HEK293T (cell line): ENCODE measurements at regions not wholly inside any gene's neighbourhood (a gene's known extent, or its start where the extent isn't known, plus 50 kb on each side); places are given as distances from the start of the nearest gene placed in this dataset.
"Not testable (repeated sequence)": the region's sequence is repeated elsewhere in the genome, so short reads cannot be mapped to it uniquely, and the experiment has no call there.

ENCODE experiments used
- CTCF ChIA-PET: fragments of 350-600 bp; formaldehyde crosslinking; extraction: SDS; loops from one replicate; lab custom pipeline; 2021; ENCODE audit warnings: antibody characterized with exemption, inconsistent platforms; lab: Yijun Ruan, JAX
- POLR2A ChIA-PET: fragments of 350-600 bp; formaldehyde crosslinking; extraction: SDS; loops from one replicate; lab custom pipeline; 2020; ENCODE audit warnings: antibody characterized with exemption, inconsistent platforms; lab: Yijun Ruan, JAX
- DNase-seq: peaks from one replicate; pipeline ENCODE4 v3.0.0; 2012; ENCODE audit warnings: mixed read lengths; ENCODE audit errors: extremely low spot score
- ARNT ChIP-seq: fragments of 450-650 bp; IDR thresholded peaks from 2 replicates; pipeline ENCODE4 v1.6.1; 2017; ENCODE audit warnings: mild to moderate bottlenecking
- BHLHE40 ChIP-seq: fragments of 450-650 bp; IDR thresholded peaks from 2 replicates; pipeline ENCODE4 v1.6.1; 2016; ENCODE audit warnings: mild to moderate bottlenecking, moderate library complexity, borderline replicate concordance
- CTBP1 ChIP-seq: fragments of 450-650 bp; IDR thresholded peaks from 2 replicates; pipeline ENCODE4 v1.6.1; 2016; ENCODE audit warnings: borderline replicate concordance
- ELF4 ChIP-seq: fragments of 450-650 bp; IDR thresholded peaks from 2 replicates; pipeline ENCODE4 v1.6.1; 2017; ENCODE audit warnings: antibody characterized with exemption
- FOXA1 ChIP-seq: fragments of 450-650 bp; IDR thresholded peaks from 2 replicates; pipeline ENCODE4 v1.6.1; 2016; ENCODE audit warnings: mild to moderate bottlenecking
- FOXK2 ChIP-seq: fragments of 450-650 bp; IDR thresholded peaks from 2 replicates; pipeline ENCODE4 v1.6.1; 2016; ENCODE audit warnings: mild to moderate bottlenecking
- FOXM1 ChIP-seq: fragments of 450-650 bp; IDR thresholded peaks from 2 replicates; pipeline ENCODE4 v1.6.1; 2017; ENCODE audit warnings: mild to moderate bottlenecking, borderline replicate concordance
- HDGF ChIP-seq: fragments of 450-650 bp; IDR thresholded peaks from 2 replicates; pipeline ENCODE4 v1.6.1; 2017; ENCODE audit warnings: antibody characterized with exemption, borderline replicate concordance
- L3MBTL2 ChIP-seq: fragments of 450-650 bp; conservative IDR thresholded peaks from 2 replicates; pipeline ENCODE4 v1.6.1; 2016; ENCODE audit warnings: mild to moderate bottlenecking
- LEF1 ChIP-seq: fragments of 450-650 bp; IDR thresholded peaks from 2 replicates; pipeline ENCODE4 v1.6.1; 2017; ENCODE audit warnings: mild to moderate bottlenecking, borderline replicate concordance
- NFRKB ChIP-seq: fragments of 450-650 bp; IDR thresholded peaks from 2 replicates; pipeline ENCODE4 v1.6.1; 2016; ENCODE audit warnings: mild to moderate bottlenecking, moderate library complexity
- SP1 ChIP-seq: fragments of 450-650 bp; IDR thresholded peaks from 2 replicates; pipeline ENCODE4 v1.6.1; 2017
- SUZ12 ChIP-seq: fragments of 450-650 bp; IDR thresholded peaks from 2 replicates; pipeline ENCODE4 v1.6.1; 2016; ENCODE audit warnings: mild to moderate bottlenecking
- TARDBP ChIP-seq: fragments of 450-650 bp; IDR thresholded peaks from 2 replicates; pipeline ENCODE4 v1.6.1; 2016
- ZNF384 ChIP-seq: fragments of 450-650 bp; IDR thresholded peaks from 2 replicates; pipeline ENCODE4 v1.6.1; 2016
- TF ChIP-seq, protein P1 (sequence below): fragments of 450-650 bp; IDR thresholded peaks from 2 replicates; pipeline ENCODE4 v1.6.1; 2016

DNA sequence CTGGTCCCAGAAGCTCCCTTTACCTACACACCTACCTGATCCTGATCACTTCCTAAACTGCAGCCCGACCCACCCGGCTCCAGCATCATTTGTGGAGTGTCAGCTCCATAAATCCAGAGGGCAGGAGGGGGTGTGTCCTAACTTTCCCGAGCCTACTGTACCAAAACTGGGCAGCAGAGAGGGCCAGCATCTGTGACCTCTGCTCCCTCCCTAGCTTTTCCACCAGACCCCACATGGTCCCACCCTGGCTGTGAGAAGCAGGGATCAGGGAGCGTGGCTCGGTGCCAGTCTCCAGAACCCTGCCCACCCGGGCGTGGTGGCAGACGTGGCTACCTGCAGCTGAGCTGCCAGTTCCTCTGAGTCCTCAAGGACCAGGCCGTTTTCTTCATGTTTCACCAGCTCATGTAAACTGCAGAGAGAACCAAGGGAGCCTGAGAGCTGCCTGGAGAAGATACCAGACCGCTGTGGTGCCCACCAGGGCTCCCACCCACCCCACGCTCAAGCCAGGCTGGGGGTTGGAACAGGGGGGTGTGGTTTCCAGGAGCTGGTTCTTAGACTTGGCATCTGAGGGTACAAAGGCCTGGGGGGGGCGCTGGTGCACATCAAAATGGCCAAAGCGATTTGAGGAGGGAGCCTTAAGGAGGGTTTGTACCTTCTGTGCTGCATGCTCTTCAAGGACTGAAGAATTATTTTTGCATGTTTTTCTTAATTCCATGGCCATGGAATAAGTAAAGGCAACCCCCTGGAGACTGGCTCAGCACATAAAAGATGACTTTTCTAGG, 76.7 kb upstream of the DRD5 start:
- no peak for DNase-seq
- ChIA-PET POLR2A (no interaction called here), CTCF (interaction anchor here (1.7 to 2.0 kb wide), 2 partner anchors 13 to 310 kb away, joined by 10 to 11 read pairs; no protein-coding TSS in a partner anchor)
- no peak for TF ChIP-seq FOXA1
- no peak for TF ChIP-seq BHLHE40
- no peak for TF ChIP-seq SUZ12
- TF ChIP-seq, protein P1, sequence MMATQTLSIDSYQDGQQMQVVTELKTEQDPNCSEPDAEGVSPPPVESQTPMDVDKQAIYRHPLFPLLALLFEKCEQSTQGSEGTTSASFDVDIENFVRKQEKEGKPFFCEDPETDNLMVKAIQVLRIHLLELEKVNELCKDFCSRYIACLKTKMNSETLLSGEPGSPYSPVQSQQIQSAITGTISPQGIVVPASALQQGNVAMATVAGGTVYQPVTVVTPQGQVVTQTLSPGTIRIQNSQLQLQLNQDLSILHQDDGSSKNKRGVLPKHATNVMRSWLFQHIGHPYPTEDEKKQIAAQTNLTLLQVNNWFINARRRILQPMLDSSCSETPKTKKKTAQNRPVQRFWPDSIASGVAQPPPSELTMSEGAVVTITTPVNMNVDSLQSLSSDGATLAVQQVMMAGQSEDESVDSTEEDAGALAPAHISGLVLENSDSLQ, result no peak
- TF ChIP-seq CTBP1, result no peak
- no peak for TF ChIP-seq TARDBP
- TF ChIP-seq ELF4, result no peak
- TF ChIP-seq ZNF384, result no peak
- TF ChIP-seq NFRKB, result no peak
- no peak for TF ChIP-seq FOXK2
- no peak for TF ChIP-seq ARNT
- no peak for TF ChIP-seq LEF1
- no peak for TF ChIP-seq FOXM1
- TF ChIP-seq SP1, result no peak
- TF ChIP-seq HDGF, result no peak
- TF ChIP-seq L3MBTL2, result no peak

DNA sequence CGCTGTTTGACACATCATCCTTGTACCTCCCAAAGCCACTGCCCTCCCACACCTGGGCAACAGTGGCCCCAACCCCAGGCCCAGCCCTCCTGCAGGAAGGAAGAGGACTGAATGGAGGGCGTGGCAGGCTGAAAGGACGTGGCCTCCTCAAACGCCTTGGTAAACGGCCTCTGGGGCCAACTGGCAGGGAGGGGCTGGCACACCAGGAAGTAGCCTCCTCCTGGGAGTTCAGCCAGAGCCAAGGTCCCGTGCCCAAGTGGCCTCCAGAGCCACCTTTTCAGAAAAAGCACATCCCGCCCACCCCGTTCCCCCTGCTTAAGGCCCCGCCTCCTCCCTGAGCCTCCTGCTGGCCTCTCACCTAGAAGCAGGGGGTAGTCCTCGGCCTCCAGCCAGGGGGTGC, 74.2 kb upstream of the DRD5 start:
- DNase-seq, POLR2A ChIA-PET, CTCF ChIA-PET: not testable (repeated sequence)

DNA sequence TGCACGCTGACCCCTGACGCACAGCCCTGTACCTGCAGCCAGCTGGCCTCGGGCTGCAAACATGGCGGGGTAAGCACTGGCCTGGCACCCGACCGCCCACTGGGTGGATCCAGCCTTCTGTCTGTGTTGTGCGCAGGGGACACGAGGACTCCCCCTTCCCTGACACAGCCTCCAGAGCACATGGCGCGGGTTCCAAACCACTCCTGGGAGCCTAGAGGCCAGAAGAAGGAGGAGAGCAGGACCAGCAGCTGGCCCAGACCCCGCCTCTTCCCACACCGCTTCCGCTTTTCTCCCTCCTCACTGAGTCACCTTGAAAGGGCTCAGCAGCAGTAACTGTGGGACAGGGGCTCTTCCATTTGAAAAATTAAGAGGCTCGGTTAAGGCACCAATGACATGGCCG, 73.5 kb upstream of the DRD5 start:
- DNase-seq, POLR2A ChIA-PET, CTCF ChIA-PET: not testable (repeated sequence)

DNA sequence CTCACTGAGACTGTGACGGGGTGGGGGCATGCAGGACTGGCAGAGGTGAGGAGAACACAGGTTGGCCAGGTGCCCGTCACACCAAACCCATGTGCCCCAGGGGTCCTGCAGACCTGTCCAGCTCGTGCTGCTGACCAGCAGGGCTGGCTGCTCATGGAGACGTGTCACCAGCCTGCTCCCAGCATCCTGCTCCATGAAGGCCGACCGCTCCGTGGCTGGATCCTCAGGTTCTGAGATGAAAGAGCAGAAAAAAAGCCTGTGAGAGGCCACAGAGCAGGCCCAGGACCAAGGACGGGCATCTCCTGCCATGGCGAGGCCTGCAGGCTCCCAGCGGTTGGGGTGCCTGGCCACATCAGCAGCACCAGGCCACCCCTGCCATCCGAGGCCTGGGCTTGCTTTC, 71.7 kb upstream of the DRD5 start:
- CTCF ChIA-PET, result no interaction called here
- no peak for TF ChIP-seq ARNT
- TF ChIP-seq CTBP1, result no peak
- no peak for TF ChIP-seq L3MBTL2
- no peak for TF ChIP-seq SUZ12
- TF ChIP-seq ELF4, result no peak
- TF ChIP-seq FOXM1, result no peak
- TF ChIP-seq, protein P1, result no peak
- no peak for TF ChIP-seq TARDBP
- no peak for TF ChIP-seq SP1
- TF ChIP-seq BHLHE40, result no peak
- no peak for TF ChIP-seq FOXK2
- POLR2A ChIA-PET, result no interaction called here
- DNase-seq, result no peak

DNA sequence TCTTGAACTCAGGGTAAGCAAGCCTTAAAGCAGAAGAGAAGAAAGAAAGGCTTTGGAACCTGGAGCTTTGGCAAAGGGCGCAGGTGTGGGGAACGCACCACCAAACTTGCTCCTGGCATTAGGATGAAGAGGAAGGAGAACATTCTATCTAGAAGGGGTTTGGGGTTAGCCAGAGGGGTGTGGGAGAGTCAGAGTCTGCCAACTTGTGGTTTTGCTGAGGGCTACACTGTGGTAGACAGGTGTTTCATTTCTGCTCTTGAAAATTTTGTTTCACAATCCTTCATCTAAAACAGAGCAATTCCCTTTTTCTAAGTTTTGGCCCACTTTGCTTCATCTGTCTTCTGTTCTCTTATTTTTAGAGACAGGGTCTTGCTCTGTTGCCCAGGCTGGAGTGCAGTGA, 66.2 kb upstream of the DRD5 start:
- CTCF ChIA-PET, DNase-seq, POLR2A ChIA-PET: not testable (repeated sequence)

DNA sequence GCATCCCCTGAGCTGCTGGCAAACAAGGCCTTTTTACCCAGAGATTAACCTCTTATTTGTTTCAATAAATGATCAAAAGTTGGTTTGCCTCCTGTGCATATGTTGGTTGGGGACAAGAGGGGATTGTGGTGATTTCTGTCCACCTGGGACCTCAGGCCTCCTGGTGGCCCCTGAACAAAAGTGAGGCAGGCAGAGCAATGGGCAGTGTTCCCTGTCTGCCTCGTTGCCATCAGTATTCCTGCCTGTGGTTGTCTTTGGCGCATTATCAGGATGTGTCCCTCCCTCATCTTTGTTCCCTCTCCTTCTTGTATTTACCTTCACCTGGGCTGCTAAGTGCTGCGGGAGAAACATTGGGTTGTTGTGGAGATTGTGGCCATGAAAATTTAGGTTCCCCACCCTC, 65.3 kb upstream of the DRD5 start:
- TF ChIP-seq CTBP1 (no peak), SP1 (no peak), FOXM1 (no peak), SUZ12 (no peak), L3MBTL2 (no peak), ELF4 (no peak), TARDBP (no peak), HDGF (no peak), ARNT (no peak), NFRKB (no peak), BHLHE40 (no peak), FOXK2 (no peak), LEF1 (no peak), ZNF384 (no peak)
- TF ChIP-seq, protein P1, result no peak
- POLR2A ChIA-PET, result no interaction called here
- CTCF ChIA-PET, result no interaction called here
- no peak for DNase-seq

DNA sequence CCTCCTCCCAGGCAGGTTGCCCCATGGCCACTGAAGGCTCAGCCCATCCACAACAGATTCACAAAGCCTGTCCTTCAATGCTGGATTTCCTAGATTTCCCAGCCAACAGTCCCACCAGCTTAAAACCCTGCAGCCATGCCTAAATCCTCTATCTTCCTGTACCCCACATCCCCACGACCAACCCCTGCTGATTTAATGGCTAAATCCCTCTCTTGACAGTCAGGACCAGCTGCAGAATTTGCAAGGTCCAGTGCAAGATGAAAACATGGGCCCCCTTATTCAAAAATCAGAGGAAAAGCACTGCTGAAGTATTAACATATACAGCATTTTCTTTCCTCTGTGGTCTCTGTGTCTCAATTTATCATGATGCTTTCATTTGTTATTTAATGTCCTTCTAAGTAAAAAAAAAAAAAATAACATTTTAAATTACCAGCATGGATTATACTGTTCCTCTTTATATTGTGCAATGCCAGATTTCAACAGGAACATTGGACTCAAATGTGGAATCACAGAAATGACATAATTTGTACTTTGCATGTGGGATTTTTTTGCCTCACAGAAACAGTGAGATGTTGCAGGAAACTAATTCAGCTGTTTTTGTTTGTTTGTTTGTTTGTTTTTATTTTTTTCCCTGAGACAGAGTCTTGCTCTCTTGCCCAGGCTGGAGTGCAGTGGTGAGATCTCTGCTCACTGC, 63.0 kb upstream of the DRD5 start:
- CTCF ChIA-PET, DNase-seq, POLR2A ChIA-PET: not testable (repeated sequence)

DNA sequence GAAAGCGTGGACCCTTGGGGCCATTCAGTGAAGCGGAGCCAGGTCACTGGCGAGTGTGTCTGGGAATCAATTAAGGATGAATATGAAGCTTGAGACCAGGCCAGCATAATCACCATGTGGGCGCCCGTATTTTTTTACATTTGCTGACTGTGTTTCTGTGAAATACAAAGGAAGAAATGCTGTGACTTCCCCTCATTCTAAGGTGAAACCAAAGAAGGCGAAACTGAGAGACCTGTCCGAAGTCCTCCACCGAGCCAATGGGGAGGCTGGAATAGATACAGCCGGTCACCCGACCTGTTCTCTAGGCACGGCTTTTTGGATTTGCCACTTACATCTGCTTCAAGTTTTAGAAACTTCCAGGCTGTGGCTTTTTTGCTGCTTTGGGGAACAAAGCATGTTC, 59.3 kb upstream of the DRD5 start:
- DNase-seq, CTCF ChIA-PET, POLR2A ChIA-PET: not testable (repeated sequence)
